ENCODE measurements at regions not wholly inside any gene's neighbourhood (a gene's known extent, or its start where the extent isn't known, plus 50 kb on each side); places are given as distances from the start of the nearest gene placed in this dataset.

DNA sequence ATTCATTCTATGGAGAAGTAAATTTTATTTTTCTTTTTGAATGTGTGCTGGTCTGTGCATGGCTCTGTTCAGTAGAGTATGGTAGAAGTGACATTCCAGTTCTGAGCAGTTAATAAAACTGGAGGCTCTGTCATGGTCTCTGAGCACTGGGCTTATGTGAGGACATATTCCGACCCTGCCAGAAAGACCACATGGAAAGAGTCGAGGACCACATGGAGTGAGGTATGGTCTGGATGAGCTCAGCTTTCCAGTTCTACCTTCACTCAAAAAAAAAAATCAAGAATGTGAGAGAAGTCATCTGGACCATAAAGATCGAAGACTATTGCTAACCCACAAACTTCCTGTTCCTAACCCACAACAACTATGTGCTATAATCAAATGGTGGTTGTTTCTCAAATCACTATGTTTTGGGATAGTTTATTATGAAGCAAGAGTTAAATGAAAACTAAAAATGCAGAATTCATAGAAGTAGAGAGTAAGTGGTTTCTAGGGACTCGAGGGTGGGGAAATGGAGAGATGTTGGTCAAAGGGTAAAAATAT is 534.2 kb upstream of the ANO5 start:
- TF ChIP-seq, protein P1, sequence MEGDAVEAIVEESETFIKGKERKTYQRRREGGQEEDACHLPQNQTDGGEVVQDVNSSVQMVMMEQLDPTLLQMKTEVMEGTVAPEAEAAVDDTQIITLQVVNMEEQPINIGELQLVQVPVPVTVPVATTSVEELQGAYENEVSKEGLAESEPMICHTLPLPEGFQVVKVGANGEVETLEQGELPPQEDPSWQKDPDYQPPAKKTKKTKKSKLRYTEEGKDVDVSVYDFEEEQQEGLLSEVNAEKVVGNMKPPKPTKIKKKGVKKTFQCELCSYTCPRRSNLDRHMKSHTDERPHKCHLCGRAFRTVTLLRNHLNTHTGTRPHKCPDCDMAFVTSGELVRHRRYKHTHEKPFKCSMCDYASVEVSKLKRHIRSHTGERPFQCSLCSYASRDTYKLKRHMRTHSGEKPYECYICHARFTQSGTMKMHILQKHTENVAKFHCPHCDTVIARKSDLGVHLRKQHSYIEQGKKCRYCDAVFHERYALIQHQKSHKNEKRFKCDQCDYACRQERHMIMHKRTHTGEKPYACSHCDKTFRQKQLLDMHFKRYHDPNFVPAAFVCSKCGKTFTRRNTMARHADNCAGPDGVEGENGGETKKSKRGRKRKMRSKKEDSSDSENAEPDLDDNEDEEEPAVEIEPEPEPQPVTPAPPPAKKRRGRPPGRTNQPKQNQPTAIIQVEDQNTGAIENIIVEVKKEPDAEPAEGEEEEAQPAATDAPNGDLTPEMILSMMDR (IDR thresholded peaks at IDR 0.05; ENCODE audit: low read depth, low read length, poor library complexity, severe bottlenecking) = no peak
- no peak for TF ChIP-seq EZH2phosphoT487 (IDR thresholded peaks at IDR 0.05; ENCODE audit: borderline replicate concordance, low read length)
